ENCODE measurements at regions not wholly inside any gene's neighbourhood (a gene's known extent, or its start where the extent isn't known, plus 50 kb on each side); places are given as distances from the start of the nearest gene placed in this dataset.

DNA sequence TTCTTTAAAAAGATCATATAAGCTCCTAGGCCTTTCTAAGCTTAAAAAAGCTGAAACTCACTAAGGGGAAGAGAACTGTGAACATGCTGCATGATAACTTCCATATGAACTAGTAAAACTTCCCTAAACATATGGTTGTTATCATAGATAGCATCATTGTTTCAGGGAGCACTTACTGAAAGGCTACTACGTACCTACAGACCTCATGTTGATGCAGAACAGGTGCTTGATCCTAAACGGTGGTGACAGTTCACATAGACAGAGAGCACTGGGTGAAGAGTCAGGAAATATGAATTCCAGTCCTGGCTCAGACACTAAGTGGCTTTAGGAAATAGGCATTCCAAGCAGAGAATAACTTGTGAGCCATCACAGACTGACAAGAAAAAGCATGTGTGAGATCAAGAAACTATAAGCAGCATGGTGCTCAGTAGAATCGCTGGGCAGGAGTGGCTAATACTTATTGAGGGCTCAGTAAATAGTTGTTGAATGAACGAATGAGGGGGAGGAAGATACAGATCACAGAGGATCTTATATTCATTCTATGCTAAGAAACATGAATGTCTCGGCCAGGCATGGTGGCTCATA lies 78.4 kb upstream of the NUDT4 start:
- DNase-seq (ENCODE audit: low read depth in 2 of 2) = no peak

DNA sequence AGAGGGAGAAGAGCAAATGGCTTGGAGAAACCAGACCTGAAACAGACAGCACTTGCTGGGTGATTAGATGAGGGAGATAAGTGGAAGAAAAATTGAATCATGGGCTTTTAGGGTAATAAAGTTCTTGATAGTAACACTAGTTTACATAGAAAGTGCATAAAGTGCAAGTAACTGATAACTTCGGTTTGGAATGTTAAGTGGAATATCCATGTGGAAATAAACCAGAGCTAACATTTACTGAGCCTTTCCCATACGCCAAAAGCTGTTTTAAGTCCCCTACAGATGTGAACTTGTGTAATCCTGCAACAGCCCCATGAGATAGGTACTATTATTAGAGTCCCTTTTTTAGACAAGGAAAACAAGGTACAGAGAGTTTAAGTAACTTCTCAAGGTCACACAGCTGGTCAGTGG lies 77.1 kb upstream of the NUDT4 start:
- DNase-seq (ENCODE audit: low read depth in 2 of 2) = no peak

DNA sequence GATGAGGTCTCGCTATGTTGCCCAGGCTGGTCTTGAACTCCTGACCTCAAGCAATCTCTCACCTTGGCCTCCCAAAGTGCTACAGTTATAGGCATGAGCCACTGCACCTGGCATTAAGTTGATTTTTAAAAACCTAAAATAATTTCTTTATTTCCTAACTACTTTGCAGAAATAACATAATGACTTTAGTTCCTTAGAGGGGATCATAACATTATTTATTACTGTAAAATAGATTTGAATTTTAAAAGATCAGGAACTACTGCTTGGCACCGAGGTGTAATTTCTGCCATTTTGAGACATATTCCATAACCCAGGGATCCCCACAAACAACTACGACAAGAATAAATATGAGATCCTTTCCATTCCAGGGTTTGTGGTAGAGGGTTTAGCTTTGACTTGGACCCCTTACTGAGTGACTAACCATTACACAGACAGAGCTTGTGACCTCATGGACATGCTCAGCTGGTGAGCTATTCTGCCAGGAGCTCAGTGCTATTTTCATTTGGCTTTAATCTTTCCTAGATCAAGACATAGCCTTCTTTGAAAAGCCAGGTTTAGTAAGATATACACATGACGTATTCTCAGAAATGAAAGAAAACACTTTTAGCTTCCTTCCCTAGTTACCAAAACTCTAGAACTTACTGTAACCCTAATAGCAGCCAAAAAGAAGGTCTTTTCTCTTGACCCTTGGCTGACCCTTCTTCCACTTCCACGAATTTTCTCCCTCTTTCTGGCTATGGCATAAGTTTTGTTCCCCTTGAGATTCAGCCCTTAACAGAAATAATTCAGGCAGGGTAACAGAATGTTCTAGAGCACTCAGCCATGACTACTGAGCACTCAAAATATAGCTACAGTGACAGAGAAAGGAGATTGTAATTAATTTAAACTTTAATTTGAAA lies 75.1 kb upstream of the NUDT4 start:
- DNase-seq (ENCODE audit: low read depth in 2 of 2) = no peak

DNA sequence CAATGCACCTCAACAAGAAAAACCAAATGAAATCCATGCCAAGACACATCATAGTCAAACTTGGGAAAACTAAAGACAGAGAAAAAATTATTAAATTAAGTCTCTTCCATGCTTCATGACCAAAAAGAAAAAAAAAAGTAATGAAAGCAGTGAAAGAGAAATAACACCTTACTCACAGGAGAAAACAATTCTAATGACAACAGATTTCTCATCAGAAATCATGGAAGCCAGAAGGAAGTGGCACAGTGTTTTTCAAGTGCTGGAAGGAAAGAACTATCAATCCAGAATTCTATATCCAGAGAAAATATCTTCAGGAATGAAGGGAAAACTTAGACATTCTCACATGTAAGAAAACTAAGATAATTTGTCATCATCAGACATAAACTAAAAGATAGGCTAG lies 71.1 kb upstream of the NUDT4 start:
- DNase-seq (ENCODE audit: low read depth in 2 of 2) = no peak

DNA sequence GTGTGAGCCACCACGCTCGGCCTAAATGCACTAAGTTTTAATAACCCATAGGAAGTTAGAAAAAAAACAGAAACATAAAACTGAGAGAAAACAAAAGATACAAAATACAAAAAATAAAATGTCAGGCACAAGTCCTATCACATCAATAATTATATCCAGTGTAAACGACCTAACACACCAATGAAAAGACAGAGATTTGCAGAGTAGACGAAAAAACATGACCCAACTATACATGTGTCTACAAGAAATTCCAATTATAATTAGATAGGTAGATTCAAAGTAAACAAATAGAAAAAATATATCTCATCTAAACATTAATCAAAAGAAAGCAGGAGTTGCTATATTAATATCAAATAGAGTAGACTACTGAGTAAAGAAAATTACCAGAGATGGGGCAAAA lies 69.4 kb upstream of the NUDT4 start:
- no peak for DNase-seq (ENCODE audit: low read depth in 2 of 2)

DNA sequence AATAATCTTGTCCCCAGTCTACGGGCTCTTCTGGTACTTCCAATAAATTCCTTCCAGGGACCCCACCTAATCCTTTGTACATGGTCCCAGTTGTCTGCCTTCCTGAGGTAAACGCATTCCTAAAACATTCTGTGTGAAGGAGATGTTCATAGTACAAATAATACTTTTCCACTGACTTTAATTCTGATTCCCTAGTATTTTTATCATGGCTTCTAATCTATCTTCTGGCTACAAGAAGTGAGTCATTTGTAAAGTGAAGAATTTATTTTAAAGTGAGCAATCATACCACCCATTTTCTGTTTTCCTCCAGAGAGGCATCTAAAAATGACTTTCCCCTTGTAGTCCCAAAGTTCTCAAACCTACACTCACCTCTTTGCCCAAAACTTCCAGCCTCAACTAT lies 65.9 kb upstream of the NUDT4 start:
- DNase-seq (ENCODE audit: low read depth in 2 of 2) = no peak

DNA sequence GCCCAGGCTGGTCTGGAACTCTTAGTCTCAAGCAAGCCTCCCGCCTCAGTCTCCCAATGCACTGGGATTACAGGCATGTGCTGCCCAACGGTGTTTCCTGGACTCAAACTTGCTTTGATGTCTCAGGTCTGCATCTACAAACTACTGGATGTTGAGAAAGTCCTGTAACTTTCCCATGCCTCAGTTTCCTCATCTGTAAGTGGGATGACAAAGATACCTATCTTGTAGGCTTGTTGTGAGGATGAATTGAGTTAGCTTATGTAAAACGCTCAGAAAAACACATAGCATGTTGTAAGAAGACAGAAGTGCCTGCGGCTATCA lies 63.6 kb upstream of the NUDT4 start:
- no peak for DNase-seq (ENCODE audit: low read depth in 2 of 2)

DNA sequence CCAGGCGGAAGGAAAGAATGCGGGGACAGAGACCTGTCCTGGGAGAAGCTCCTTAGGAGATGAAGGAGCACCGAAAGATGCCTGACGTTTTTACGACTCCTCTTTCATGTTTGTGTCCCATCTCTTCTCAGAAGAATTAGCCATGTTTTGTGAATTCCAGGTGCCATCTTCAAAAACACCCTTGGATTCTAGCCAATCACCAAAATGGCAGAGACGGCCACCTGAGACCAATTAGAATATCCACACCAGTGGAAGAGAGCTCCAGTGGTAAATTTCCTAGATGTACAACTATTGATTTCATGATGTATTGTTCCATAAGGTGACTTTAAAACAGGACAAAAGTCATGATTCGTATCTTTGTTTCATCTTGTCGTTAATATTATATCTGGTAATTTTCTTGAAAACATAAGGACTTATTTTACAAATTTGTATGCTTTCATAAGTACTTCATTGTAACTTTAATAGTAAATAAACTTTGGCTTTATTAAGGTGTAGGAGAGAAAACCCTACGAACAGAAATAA lies 62.3 kb upstream of the NUDT4 start:
- DNase-seq (ENCODE audit: low read depth in 2 of 2) = no peak

DNA sequence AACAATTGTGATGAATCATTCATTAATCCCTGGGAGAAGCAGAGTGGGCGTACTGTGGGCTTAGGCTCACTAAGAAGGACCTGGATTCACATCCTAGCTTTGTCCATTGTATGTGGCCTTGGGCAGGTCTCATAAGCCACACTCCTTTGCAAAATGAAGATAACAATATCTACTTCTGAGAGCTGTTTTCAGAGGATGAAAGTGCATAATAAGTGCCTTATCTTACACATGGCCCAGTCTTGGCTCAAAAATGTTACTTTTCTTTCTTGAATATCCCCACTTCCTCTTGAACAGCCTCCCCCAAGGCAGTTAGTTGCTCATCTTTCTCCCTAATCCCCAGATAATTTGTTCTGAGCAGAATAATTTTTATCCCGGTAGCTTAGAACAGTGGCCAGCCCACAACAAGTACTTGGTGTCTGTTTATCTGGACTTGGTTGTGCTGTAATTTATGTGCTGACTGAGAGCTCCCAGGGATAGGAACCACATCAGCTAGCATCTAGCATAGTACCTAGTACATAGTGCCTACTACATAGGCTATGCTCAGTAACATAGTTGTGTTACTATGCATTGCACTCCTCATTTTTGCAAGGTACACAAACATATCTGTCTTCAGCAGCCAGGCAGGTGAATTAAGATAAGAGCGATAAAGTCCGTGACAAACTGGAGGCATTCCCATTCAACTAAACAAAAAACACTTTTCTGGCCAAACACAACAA lies 61.7 kb upstream of the NUDT4 start:
- DNase-seq (ENCODE audit: low read depth in 2 of 2) = no peak

DNA sequence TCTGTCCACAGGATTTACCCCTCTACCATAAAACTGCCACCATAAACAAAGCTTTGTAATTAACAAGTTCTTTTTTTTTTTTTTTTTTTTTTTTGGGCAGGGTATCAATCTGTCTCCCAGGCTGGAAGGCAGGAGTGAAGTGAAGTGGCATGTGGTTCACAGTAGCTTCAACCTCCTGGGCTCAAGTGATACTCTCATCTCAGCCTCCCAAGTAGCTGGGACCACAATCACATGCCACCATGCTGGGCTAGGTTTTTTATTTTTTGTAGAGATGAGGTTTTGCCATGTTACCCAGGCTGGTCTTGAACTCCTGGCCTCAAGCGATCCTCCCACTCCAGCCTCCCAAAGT lies 61.1 kb upstream of the NUDT4 start:
- DNase-seq (ENCODE audit: low read depth in 2 of 2) = no peak

DNA sequence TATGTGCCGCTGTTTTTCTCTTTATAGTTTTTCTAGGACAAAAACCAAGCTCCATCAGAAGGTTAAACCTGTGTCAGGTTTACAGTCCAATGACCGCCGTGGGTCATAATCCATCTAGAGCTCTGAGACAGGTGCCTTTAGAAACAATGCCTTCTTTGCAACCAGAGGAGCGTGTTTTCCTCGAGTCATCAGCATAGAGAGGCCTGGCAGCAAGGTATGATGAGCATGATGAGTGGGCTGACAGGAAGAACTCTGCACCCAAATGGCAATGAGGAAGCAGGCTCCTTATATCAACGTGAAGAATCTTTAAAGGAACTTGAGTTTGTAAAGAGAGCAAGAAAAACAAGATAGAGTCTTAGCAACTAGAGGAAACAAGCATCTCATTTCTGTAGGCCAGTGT lies 60.5 kb upstream of the NUDT4 start:
- DNase-seq (ENCODE audit: low read depth in 2 of 2) = no peak

DNA sequence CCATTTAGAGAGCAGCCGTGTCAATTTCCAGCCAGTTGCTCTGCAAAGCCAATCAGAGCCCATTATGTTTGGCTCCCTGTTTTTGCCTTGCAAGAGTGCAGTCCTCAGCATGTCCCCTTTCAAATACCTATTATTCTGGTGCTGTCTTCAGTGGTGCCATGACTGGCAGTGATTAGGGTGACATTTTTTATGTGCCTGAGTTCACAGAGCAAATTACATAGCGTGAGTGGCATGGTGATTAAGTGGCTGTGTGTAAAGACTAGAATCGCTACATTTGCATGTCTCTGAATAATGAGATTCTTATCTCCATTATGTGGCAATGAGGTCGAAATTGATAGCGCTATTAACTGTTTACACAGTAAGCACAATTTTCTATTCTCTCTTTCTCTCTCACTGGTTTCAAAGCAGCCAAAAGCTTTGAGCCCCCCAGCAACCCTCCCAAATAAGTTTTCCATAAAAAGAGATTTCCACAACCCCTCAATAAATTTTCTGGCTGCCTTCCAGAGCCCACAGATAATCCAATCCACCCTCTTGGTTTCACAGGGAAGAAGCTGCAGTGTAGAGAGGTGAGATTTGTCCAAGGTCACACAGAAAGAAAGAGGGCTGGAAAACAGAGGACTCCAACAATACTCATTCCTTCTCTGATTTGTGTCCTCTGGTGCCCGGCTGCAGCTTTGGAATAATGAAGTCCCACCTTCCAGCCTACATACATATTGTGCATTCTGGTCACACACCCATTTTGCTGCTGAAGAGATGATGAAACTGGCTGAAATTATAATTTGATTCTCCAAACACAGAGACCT lies 58.8 kb upstream of the NUDT4 start:
- no peak for DNase-seq (ENCODE audit: low read depth in 2 of 2)

DNA sequence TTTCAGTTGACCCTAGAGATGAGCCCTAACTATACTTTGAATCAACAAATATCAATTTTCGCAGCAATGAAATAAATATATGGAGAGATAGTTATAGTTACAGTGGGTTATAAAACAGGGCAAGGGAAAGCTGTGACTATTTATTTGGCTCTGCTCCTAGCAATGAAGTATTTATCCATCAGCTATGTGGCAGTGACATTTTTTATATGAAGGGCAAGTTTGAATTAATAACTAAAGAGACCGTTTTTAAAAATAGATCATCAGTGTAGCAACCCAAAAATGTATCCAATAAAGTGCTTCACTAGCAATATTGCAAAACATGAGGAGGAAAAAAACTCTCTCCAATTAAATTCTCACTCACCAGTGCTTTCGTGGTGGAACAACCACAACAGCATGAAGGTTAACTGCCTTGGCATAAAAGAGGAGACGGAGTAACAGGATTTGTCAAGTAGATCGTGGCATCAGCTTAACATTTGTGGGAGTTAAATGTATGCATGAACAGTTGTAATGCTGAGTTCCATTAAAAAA lies 58.1 kb upstream of the NUDT4 start:
- no peak for DNase-seq (ENCODE audit: low read depth in 2 of 2)

DNA sequence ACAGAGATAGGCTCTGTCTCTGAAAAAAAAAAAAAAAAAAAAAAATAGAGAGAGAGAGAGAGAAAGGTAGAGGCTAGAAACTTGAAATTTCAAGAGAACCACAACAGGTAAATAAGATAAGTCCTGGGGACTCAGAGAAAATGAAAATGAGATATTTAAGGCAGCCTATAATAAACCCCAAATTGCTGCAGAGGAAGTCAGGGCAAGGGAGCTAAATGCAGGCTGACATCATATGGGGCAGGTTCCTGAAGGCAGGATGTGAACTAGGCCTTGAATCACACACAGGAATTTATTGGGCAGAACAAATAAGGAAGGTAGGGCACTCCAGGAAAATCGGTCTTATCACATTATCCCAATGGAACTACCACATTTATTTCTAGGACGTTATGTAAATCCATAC lies 54.9 kb upstream of the NUDT4 start:
- no peak for DNase-seq (ENCODE audit: low read depth in 2 of 2)

DNA sequence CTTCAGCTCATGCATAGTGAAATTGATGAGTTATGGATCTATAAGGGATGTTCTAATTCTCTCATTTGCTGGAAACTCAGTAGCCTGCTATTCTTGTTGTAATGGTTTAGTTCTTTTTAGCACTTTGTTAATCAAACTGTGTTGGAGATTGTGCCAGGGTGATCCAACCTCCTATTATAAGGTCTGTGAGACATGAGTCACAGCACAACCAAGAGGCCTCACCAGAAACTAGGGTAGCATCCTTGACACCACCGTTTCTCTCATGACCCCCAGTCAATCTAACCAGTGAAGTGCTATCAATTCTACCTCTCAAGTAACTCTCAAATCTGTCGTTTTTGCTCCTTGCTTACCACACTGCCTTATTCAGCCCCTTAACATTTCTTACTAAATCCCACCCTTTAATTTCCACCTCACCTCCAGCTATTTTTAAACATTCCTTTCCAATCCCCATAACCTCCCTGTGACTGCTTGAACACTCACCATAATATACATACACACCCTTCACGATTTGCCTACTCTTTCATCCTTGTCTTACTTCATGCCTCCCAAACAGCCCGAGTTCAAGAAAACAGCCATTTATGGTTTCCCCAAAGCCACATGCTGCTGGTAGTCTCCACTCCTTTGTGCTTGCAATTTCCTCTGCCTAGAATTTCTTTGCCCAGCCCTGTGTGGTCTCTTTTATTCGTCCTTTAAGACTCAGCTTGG lies 53.9 kb upstream of the NUDT4 start:
- no peak for DNase-seq (ENCODE audit: low read depth in 2 of 2)

DNA sequence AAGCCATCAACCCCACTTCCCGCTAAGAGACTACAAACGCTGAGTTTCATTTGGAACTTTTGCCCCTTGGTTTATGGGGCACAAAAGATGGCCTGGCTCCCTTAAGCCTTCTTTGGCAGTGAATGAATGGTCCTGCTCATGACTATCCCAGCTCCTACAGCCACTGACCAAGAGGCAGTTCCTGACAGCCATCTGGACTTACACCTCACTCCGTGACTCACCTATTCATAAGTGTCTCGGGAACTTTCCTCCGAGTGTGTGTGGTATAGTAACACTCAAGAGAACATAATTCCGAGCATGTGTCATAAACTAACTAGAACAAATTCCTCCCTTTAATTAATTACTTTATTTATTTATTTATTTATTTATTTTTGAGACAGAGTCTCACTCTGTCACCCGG lies 51.9 kb upstream of the NUDT4 start:
- DNase-seq (ENCODE audit: low read depth in 2 of 2) = no peak

Measured in stimulated activated CD4-positive, alpha-beta T cell treated with anti-CD3 and anti-CD28 coated beads, Interleukin-4, amount 100 ng/mL, for 48 hours (primary cell).